HG03108 (cell line): ENCODE measurements at regions not wholly inside any gene's neighbourhood (a gene's known extent, or its start where the extent isn't known, plus 50 kb on each side); places are given as distances from the start of the nearest gene placed in this dataset.

Experiments
- ATAC-seq: cut with Tn5 transposase; IDR thresholded peaks from one replicate; pipeline ENCODE4 v1.9.1; 2021; ENCODE audit warnings: moderate library complexity; ENCODE audit not compliant: unreplicated experiment

DNA sequence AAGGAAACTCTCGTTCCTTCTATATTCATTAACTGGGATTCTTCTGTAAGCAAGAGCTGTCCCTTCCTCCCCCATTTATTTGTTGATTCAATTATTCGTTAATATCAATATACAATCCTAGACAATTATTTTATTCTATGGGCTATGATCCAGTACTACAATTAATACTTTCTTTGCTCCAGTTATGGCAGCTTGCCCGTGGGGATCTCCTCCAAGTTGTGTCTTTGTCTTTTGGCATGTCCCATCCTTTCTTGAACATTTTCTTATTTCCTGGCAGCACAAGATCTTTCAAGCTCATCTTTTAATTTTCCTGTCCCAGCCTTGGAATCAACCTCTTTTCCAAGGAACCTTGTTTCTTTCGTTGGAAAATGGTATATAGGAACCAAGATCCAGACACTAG is 249.3 kb downstream of the GAS1 start:
- no peak for ATAC-seq

- no peak for ATAC-seq
These were observed 250.1 kb downstream of the GAS1 start for GRCh38 chr9:86697213-86697612.

GRCh38 chr9:86695910-86696424 is 251.3 kb downstream of the GAS1 start:
- no peak for ATAC-seq

DNA sequence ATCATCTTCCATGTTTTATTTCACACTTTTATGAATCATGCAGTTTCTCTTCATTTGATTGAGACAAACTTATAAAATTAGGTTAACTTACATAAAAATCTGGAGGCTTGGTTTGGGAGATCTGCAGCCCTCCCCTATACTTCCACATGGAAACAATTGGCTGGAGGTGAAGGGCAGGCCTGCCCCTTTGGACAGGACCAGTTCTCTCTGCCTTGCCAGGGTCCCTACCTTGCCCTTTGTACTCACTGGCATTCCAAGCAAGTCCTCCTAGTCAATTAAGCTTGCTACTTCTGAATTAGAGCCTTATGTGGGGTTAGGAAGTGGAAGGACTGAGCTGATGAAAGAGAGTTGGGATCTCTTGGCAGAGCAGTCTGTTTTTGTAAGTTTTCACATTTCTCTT is 257.3 kb downstream of the GAS1 start:
- ATAC-seq, result no peak

GRCh38 chr9:86687788-86688187 is 259.5 kb downstream of the GAS1 start:
- ATAC-seq, result no peak

DNA sequence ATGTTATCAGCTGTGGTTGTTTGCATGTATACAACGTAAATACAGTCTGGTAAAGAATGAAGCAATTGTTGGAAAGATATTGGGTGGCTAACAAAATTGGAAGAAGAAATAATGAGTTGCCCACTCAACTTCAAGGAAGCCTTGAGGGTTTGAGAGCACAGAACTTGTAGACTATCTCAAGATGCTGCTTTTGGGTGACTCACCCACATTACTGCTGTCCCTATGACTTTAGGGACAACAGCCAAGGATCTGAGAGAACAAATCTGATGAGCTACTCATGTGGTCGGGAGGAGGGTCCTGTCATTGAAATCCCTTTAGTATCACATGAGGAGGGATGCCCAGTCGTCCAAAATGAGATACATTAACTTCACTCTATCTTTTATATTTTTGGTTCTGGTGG is 261.8 kb downstream of the GAS1 start:
- no peak for ATAC-seq

- no peak for ATAC-seq
These were observed 263.2 kb downstream of the GAS1 start for GRCh38 chr9:86684148-86684547.

GRCh38 chr9:86682240-86682639 is 265.1 kb downstream of the GAS1 start:
- ATAC-seq, result no peak

GRCh38 chr9:86679909-86680308 is 267.4 kb downstream of the GAS1 start:
- no peak for ATAC-seq

- no peak for ATAC-seq
These were observed 270.9 kb downstream of the GAS1 start for GRCh38 chr9:86676396-86676795.

DNA sequence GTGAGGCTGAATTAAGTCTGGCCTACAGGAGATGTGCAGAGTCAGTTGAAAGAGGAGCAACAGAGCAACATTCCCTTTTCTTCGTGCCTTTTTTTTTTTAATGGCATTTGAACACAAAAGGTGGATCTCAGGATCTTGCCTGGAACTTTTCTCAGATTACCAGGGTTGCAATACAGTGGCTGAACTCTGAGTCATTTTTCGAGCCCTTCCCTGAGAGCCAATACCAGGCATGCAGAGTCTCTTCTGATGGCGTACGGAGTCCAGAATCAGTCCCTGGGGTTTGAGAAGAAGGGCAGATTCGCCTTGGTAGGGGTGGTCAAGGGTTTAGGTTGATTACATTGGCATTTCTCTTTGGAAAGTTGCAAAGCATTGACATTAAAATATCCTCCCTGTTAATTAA is 271.5 kb downstream of the GAS1 start:
- ATAC-seq, result no peak

GRCh38 chr9:86674487-86674886 is 272.8 kb downstream of the GAS1 start:
- no peak for ATAC-seq

- no peak for ATAC-seq
These were observed 274.3 kb downstream of the GAS1 start for GRCh38 chr9:86672966-86673365.

DNA sequence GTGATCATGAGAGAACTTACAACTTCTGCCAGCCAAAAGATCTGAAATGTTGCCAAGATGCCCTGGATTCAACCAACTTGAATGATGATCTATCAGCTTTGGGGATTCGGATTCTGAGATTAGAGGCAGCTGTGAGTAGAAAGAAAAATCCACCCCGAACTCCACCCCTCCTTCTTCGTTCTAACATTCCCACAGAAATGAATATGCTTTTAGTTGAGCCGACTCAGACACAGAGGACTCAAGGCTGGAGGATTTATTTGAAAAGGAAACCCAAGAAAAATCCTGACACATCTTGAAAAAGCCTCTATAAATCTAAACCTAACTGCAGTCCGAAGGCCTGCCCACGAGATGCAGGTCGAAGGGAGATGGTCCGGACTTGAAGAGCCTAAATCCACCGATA is 275.0 kb downstream of the GAS1 start:
- ATAC-seq, result no peak

GRCh38 chr9:86671018-86671417 is 276.3 kb downstream of the GAS1 start:
- ATAC-seq, result no peak

GRCh38 chr9:86670536-86670935 is 276.8 kb downstream of the GAS1 start:
- no peak for ATAC-seq

- no peak for ATAC-seq
These were observed 277.2 kb downstream of the GAS1 start for GRCh38 chr9:86670076-86670475.

- ATAC-seq, result no peak
These were observed 277.9 kb downstream of the GAS1 start for GRCh38 chr9:86669422-86669821.

DNA sequence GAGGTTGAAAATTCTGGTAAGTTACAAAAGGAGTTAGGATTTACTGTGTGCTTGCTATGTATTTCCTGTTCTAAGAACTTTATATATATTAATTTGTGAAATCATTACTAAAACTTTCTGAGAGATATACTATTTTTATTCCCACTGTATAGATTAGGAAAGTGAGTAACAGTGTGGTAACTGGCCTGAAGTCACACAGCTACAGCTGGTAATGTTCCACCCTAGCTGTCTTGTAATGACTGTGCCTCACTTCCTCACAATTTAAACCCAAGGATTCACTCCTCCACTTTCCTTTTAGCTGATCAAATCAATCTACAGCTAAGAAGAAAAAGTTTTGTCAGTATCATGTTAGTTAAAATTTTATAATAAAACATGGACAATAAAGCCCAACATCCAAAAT is 278.8 kb downstream of the GAS1 start:
- ATAC-seq, result no peak

DNA sequence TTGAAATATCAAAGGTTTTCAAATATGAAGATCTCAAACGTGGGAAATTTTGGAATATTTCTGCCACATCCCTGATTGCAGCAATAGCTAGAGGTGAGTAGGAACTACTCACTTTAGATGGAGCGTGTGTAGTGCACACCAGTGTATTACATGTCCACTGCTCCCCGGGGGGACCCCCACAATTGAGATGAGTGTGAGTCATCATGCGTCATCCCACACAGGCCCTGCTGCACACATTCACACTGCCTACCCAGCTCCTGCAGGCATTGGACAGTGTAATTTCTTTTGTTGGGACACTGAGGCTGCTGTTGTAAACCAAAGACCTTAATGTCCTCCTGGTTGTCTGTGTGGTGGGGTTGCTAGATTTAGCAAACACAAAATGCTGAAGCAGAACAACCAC is 280.0 kb downstream of the GAS1 start:
- no peak for ATAC-seq

GRCh38 chr9:86665416-86665815 is 281.9 kb downstream of the GAS1 start:
- ATAC-seq, result no peak

GRCh38 chr9:86664603-86665002 is 282.7 kb downstream of the GAS1 start:
- ATAC-seq, result no peak

GRCh38 chr9:86663905-86664304 is 283.4 kb downstream of the GAS1 start:
- ATAC-seq, result no peak
